Activated gamma-delta T cell (primary cell): ENCODE measurements at regions not wholly inside any gene's neighbourhood (a gene's known extent, or its start where the extent isn't known, plus 50 kb on each side); places are given as distances from the start of the nearest gene placed in this dataset.
"Not testable (repeated sequence)": the region's sequence is repeated elsewhere in the genome, so short reads cannot be mapped to it uniquely, and the experiment has no call there.

Source experiments
- DNase-seq: peaks from one replicate; lab custom pipeline; 2025; lab: John Stamatoyannopoulos, UW

- DNase-seq, result no peak
These were observed 447.4 kb upstream of the WWC1 start for GRCh38 chr5:167843881-167844572.

- no peak for DNase-seq
These were observed 445.5 kb upstream of the WWC1 start for GRCh38 chr5:167845952-167846351.

- DNase-seq, result no peak
These were observed 441.6 kb upstream of the WWC1 start for GRCh38 chr5:167849874-167850273.

GRCh38 chr5:167850911-167851310 is 440.5 kb upstream of the WWC1 start:
- DNase-seq, result no peak

GRCh38 chr5:167851416-167851815 is 440.0 kb upstream of the WWC1 start:
- no peak for DNase-seq

GRCh38 chr5:167852515-167852914 is 438.9 kb upstream of the WWC1 start:
- no peak for DNase-seq

GRCh38 chr5:167853421-167853820 is 438.0 kb upstream of the WWC1 start:
- DNase-seq, result no peak

GRCh38 chr5:167855818-167856217 is 435.6 kb upstream of the WWC1 start:
- DNase-seq, result no peak

- DNase-seq, result no peak
These were observed 434.1 kb upstream of the WWC1 start for GRCh38 chr5:167857321-167857720.

- DNase-seq, result not testable (repeated sequence)
These were observed 433.1 kb upstream of the WWC1 start for GRCh38 chr5:167858186-167858855.

GRCh38 chr5:167861129-167861927 is 430.1 kb upstream of the WWC1 start:
- no peak for DNase-seq

GRCh38 chr5:167861928-167862426 is 429.5 kb upstream of the WWC1 start:
- no peak for DNase-seq

GRCh38 chr5:167863883-167864282 is 427.6 kb upstream of the WWC1 start:
- DNase-seq, result no peak

- no peak for DNase-seq
These were observed 426.6 kb upstream of the WWC1 start for GRCh38 chr5:167864801-167865200.

- no peak for DNase-seq
These were observed 424.6 kb upstream of the WWC1 start for GRCh38 chr5:167866797-167867196.

- DNase-seq, result no peak
These were observed 424.2 kb upstream of the WWC1 start for GRCh38 chr5:167867281-167867680.

GRCh38 chr5:167869125-167869524 is 422.3 kb upstream of the WWC1 start:
- no peak for DNase-seq

- DNase-seq, result no peak
These were observed 421.4 kb upstream of the WWC1 start for GRCh38 chr5:167870055-167870454.

GRCh38 chr5:167871091-167871490 is 420.4 kb upstream of the WWC1 start:
- no peak for DNase-seq

- no peak for DNase-seq
These were observed 418.7 kb upstream of the WWC1 start for GRCh38 chr5:167872791-167873190.

- no peak for DNase-seq
These were observed 414.2 kb upstream of the WWC1 start for GRCh38 chr5:167877114-167877722.

- DNase-seq, result no peak
These were observed 413.5 kb upstream of the WWC1 start for GRCh38 chr5:167877924-167878323.
